Activated gamma-delta T cell treated with anti-CD3 and anti-CD28 coated beads, Interleukin-2, amount 50 U/mL, for 16 hours (primary cell): ENCODE measurements at regions not wholly inside any gene's neighbourhood (a gene's known extent, or its start where the extent isn't known, plus 50 kb on each side); places are given as distances from the start of the nearest gene placed in this dataset.

Experiments
- DNase-seq: peaks from one replicate; pipeline ENCODE4 v3.0.0-alpha.2; 2020; ENCODE audit warnings: low read depth

DNA sequence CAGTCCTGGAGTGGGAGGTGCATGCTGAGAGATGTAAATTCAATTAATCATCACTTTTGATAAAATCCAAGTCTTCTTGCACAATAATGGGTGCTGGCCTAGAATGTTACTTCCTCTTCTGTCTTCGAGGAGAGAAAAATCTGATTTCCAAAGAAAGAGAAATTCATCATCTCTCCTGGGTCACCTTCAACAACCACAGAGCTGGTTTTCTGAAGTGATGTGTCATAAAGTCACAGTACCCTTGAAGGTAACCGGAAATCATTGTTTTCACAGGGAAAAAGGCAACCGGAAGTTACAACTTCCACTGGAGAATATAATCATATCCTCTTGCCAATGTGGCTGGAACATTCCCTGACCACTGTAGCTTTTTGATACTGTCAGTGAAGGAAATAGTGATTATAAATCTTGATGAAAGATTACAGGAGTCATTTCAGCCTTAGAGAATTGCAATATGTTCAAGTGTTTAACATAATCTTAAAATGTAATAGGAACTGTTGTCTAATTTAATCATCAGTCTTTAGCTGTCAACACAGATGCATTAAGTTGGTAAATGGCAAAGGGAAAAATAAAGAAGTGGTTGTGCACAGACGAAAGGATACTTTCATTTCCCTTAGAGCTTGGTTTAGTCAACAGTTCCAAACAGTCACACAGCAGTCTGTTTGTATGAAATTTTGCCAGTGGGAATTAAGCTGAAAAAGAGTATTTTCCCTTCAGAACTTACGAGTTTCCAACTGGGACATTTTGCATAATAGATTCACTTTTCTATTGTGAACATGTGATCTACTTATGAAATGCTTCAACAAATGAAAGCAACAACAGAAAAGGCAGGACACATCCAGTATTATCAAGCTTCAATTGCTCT is 106.5 kb upstream of the SLC4A7 start:
- no peak for DNase-seq

DNA sequence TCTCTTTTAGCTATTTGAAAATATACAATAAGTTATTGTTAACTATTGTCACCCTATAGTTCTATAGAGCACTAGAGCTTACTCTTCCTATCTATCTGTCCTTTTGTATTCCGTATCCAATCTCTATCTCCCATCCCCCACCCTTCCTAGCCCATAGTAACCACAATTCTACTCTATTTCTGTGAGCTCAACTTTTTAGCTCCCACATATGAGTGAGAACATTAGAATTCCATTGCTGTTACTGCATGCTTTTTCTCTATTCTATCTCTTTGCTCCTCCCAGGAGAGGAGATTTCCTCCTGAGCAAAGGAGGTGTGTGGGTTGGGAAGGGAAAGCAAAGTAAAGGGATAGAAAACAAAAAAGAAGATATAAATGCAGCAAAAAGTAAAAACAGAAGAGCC is 105.6 kb upstream of the SLC4A7 start:
- DNase-seq: no peak

DNA sequence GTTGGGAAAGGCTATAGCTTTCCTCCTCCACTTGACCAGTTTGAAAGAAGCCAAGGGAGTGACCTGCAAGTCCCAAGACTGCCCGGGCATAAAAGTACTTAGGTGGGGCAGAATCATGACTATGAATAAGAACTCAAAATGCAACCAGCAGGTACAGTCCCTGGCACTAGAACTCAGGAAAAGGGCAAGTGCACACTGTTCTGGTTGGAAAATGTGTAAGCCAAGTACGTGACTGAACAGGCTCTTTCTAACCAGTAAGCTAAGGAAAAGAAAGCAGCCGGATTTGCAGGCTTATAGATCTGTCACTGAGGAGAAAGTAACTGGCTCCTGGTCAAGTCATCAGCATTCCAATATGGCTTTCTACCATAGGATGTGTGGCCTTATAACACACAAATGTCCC is 101.2 kb upstream of the SLC4A7 start:
- no peak for DNase-seq

GRCh38 chr3:27584874-27585273 is 100.7 kb upstream of the SLC4A7 start:
- DNase-seq: no peak

GRCh38 chr3:27581852-27582251 is 97.7 kb upstream of the SLC4A7 start:
- DNase-seq: no peak

DNA sequence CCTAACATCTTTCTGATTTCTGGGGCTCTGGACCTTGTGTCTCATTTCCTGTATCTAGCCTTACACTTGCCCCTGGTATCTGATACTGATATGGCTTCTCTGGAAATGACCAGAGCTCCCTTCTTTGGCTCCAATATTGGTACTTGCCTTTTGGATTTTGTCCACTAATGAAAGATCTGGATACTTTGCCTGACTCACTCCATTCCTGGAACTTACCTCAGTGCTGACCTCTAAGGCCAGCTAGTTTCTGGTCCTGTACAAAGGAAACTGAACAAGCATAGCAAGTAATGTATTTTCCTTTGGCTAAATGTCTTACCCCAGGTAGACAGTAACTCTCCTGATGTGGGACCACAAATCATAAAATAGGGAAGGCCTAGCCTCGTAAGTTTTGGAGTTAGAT is 93.8 kb upstream of the SLC4A7 start:
- DNase-seq: no peak

DNA sequence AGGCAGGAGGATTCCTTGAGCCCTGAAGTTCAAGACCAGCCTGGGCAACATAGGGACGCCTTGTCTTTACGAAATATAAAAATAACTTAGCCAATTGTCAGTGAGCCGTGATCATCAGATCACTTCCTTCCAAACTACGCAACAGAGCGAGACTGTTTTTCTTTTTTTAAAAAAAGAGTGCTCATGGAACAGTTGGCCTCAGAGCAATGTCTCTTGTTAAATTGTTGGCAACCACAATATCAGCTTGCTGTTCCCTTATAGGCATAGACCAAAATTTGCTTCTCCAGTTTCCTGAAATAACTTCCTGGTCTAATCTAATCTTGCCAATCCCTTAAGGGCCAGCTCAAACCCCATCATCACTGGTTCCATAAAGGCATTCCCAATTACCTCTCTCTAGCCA is 93.3 kb upstream of the SLC4A7 start:
- no peak for DNase-seq

DNA sequence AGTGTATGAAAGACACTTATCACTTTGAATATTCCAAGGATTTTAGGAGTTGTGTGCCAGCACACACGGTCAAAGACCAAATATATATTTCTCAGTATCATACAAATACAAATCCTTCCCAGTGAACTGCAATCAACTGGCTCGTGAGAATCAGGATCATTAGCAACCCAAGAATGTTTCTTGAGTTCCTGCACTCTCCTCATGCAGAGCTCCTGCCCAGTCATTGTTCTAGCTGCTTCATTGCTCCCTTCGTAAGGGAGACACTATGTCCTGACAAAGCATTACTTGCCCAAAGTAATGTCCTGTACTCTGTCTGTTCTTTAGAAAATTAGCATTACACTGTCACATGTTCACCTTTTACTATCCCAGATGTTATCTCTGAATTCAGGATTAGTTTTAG is 92.0 kb upstream of the SLC4A7 start:
- no peak for DNase-seq

GRCh38 chr3:27575499-27575898 is 91.3 kb upstream of the SLC4A7 start:
- DNase-seq: no peak

GRCh38 chr3:27574438-27574795 is 90.2 kb upstream of the SLC4A7 start:
- no peak for DNase-seq

DNA sequence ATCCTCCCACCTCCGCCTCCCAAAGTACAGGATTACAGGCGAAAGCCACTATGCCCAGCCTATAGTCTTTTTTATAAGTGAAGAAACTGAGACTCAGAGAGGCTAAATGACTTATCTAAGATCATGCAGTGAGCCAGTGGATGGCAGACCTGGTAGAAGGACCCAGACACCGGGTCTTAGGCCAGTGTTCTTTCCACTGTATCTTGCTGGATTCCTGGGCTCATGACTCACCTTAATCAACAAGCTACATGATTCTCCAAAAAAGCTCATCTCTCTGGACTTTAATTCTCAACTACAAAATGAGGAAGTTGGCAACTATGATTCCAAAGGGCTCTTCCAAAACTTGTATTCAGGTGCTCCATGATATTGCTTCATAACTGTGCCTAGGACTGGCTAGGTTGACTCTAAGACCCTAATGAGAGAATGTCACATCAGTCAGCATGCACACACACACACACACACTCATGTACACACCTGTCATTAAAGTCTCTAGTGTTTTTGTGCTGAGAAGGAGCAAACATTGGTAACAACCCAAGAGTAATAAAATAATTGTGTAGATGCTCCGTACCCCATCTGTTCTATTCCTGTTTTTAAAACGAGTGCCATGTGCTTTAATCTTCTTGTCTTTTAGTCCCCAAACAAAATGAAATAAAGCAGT is 89.7 kb upstream of the SLC4A7 start:
- no peak for DNase-seq

DNA sequence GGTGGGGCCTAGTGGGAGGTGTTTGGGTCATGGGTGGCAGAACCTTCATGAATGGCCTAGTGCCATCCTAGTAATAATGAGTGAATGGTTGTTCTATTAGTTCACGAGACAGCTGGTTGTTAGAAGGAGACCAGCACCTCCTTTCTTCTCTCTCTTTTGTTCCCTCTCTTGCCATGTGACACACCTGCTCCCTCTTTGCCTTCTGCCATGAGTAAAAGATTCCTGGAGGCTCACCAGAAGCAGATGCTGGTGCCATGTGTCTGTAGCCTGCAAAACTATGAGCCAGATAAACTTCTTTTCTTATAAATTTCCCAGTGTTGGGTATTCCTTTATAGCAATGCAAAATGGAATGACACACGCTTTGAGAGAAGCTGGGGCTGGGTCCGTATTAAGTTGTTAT is 89.0 kb upstream of the SLC4A7 start:
- no peak for DNase-seq

DNA sequence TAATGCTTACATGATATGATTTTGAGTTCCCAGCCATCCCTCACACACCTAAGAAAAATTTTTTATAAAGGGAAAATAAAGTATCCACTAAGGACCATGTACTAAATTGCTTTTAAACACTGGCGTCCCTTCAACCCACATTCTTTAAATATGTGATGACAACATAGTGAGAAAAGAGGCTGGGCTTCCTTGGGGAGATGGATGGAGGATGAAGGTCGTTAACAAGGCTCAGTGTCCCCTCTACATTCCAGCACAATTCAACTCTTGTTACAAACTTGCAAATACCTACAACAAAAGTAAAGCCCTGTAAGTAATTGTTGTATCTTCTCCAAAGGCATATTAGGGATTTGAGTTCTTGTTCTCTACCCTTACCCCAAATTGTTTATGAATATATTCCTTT is 87.2 kb upstream of the SLC4A7 start:
- DNase-seq: no peak

DNA sequence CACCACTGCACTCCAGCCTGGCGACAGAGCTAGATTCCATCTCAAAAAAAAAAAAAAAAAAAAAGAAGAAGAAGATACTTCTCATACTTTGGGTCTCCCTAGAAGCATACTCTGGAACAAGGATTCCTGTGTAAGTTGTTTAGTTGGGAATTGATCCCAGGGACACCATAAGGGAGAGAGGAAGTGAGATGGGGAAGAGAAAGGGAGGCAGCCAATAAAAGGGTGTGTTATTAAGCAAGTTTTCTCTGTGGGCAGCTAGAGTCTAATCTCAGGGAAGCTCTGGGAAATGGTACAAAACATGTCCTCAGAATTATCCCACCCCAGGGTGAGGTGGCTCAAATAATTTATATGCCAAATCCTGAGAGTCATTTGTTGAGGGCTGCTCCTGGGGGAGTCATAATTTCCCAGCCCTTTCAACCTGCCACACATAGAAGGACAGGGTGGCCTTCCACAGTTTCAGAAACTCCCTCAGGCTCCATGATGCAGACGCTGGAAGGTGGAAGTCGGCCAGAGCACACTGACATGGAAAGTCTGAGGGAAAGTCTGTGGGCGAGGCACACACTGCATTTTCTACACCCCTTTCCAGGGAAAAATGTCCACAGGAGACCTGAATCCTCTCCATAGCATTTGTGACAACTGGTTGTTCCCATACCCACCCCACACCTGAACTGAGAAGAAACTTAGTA is 86.4 kb upstream of the SLC4A7 start:
- no peak for DNase-seq

DNA sequence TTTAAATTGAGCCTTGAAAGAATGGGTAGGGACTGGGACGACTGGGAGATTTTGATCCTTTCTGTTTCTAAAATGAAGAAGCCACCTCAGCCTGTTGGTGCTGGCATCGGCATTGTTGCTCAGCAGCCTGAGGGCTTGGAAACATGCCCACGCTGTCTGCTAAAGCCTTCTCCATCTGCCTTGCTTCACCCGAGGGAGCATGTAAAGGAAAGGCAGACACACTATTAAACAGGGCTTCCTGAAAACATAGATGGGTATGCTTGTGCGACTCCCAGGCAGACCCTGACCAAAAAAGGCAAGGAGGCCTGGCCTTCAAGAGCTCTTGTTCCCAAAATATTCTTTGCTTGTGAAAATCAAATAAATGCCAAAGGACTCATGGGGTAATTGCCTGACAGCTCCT is 84.2 kb upstream of the SLC4A7 start:
- no peak for DNase-seq

DNA sequence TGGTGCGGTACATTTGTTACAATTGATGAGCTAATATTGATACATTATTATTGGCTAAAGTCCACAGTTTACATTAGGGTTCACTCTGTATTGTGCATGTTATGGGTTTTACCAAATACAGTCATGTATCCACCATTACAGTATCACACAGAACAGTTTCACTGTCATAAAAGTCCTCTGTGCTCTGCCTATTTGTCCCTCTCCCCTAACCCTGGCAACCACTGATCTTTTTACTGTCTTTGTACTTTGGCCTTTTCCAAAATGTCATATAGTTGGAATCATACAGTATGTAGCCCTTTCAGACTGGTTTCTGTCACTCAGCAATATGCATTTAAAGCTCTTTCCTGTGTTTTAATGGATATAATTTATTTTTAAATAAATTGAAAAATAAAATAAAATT is 83.1 kb upstream of the SLC4A7 start:
- no peak for DNase-seq

DNA sequence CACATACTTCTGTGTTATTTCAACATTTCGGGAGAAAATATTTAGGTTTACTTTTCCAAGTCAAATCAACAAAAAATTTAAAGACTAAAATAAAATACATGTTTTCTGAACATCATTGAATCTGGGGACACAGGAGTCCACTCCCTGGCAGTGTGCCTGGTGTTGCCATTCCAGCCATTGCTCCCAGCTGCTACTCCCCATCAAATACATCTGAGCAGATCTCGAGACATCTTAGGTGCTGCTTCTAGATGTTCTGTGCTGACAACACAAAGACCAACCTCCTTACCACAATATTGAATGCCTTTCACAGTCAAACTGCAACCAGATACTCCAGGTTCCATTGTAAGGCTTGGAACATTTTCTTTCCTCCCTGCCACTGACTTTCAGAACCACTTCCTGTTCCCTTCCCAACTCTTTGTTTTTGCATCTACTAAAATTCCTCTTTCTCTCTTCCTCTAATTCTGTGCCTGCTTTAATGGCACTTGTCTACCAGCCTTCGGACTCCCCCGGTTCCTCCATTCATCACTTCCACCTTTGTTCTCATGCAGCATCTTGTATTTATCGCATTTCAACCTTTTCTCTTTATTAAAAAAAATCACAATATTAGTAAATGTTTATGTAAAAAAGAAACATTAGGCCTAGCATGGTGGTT is 81.1 kb upstream of the SLC4A7 start:
- no peak for DNase-seq

DNA sequence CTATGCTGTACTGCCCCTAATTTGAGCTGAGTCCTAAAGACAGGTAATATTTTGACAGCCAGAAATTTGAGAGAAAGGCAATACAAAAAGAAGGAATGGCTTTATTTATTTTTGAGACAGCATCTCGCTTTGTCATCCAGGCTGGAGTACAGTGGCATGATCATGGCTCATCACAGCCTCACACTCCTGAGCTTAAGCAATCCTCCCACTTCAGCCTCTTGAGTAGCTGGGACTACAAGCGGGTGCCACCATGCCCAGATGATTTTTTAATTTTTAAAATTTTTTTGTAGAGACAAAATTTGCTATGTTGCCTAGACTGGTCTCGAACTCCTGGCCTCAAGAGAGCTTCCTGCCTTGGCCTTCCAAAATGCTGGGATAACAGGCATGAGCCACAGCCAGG is 77.4 kb upstream of the SLC4A7 start:
- no peak for DNase-seq

- no peak for DNase-seq
Measured at GRCh38 chr3:27560484-27561056, 76.4 kb upstream of the SLC4A7 start.

DNA sequence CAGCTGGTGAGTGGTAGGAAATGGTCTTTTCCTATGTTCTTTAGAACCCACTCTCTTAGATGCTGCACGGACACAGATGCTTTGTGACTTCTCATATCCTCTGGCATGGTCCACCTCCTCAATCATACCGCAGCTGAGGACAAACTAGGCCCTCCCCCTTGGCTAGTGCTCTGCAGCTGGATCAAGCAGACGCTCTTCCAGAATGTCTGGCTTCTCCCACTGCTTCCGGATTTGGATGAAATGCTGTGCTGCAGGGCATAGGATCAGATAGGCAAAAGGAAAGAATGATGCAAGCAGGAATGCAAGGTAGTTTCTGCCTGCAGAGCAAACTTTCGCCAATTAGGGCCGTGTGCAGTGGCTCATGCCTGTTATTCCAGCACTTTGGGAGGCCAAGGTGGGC is 75.7 kb upstream of the SLC4A7 start:
- no peak for DNase-seq

GRCh38 chr3:27559381-27559780 is 75.2 kb upstream of the SLC4A7 start:
- no peak for DNase-seq

DNA sequence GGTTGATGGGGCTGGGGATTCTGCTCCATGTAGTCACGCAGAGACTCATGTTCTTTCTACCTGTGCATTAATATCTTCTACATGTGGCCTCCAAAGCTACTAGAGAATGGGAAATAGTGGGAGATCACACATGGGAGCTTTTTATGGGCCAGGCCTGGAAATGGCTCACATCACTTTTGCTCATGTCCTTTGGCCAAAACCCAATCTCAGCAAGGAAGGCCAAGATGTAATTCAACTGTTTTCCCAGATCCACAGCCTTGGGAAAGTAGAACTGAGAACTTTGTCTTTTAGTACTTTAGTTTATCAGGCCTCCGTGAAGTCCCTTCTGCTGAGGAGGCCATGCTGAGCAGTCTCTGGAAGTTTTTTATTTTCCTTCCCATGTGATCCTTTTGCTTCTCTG is 73.2 kb upstream of the SLC4A7 start:
- no peak for DNase-seq
